K562 (cell line): ENCODE measurements at regions not wholly inside any gene's neighbourhood (a gene's known extent, or its start where the extent isn't known, plus 50 kb on each side); places are given as distances from the start of the nearest gene placed in this dataset.

Experiments used
- ATAC-seq: fragments of 200-7000 bp; cut with Tn5 transposase; 3 replicates; pipeline ENCODE4 v1.9.1; 2020; ENCODE audit warnings: moderate library complexity
- BruUV-seq: library from RNA; stranded (reverse); fragments of 400-500 nt; replicated peaks from 2 replicates; lab custom pipeline; 2021; lab: Mats Ljungman, UMichigan
- CTCF ChIA-PET: fragments of 300-600 bp; formaldehyde crosslinking; extraction: SDS; loops from one replicate; lab custom pipeline; 2021; ENCODE audit warnings: low intra/inter-chr PET ratio; lab: Yijun Ruan, JAX
- POLR2A ChIA-PET: fragments of 300-600, 350-650 bp; sonication (Branson Sonifier 250); formaldehyde crosslinking; extraction: SDS; loops from one replicate; lab custom pipeline; 2021; ENCODE audit warnings: antibody characterized with exemption, inconsistent platforms; lab: Yijun Ruan, JAX
- DNase-seq, 4 experiments: peaks; one replicate each; pipeline versions ENCODE4 v3.0.0 to v3.0.0-alpha.2; 2011 to 2018; ENCODE audit warnings: low spot score in 3 of 4, mixed read lengths in 3 of 4; ENCODE audit errors: extremely low read depth in 1 of 4
- FAIRE-seq: peaks from 2 replicates; lab custom pipeline; 2011; peaks lifted over from hg19 to GRCh38; lab: Jason Lieb, UNC
- H2AFZ ChIP-seq: 2 replicates; pipeline ENCODE4 v1.6.0; 2011; ENCODE audit warnings: low read depth, low read length, control low read depth, inconsistent platforms
- H3K27ac ChIP-seq: fragments of 200-600 bp; 3 replicates; pipeline ENCODE4 v1.8.0; 2011; ENCODE audit warnings: low read depth, mild to moderate bottlenecking, control low read depth, inconsistent platforms, low read length, moderate library complexity, mixed read lengths; ENCODE audit errors: extremely low read depth
- H3K27me3 ChIP-seq, 2 experiments: fragments of 300-600 bp in 1 of 2; 2 replicates in 1 of 2; 3 replicates in 1 of 2; pipeline versions ENCODE4 v1.6.0 to v1.8.0; 2011; ENCODE audit warnings: inconsistent platforms in 2 of 2, low read length in 2 of 2, mild to moderate bottlenecking in 1 of 2, mixed read lengths in 1 of 2, moderate library complexity in 1 of 2; ENCODE audit not compliant: control insufficient read depth in 2 of 2, insufficient read depth in 2 of 2
- H3K36me3 ChIP-seq: fragments of 300-600 bp; 3 replicates; pipeline ENCODE4 v1.8.0; 2011; ENCODE audit warnings: mild to moderate bottlenecking, low read length, inconsistent platforms; ENCODE audit not compliant: control insufficient read depth, insufficient read depth
- H3K4me1 ChIP-seq, 2 experiments: fragments of 200-600 bp in 1 of 2; replicated peaks in 1 of 2; 2 replicates in 1 of 2; 3 replicates in 1 of 2; pipeline versions ENCODE4 v1.5.1 to v1.8.0; 2011; ENCODE audit warnings: inconsistent platforms in 2 of 2, low read length in 2 of 2, mild to moderate bottlenecking in 1 of 2, mixed read lengths in 1 of 2, moderate library complexity in 1 of 2; ENCODE audit not compliant: control insufficient read depth in 2 of 2, insufficient read depth in 2 of 2
- H3K4me2 ChIP-seq: 2 replicates; pipeline ENCODE4 v1.6.1; 2011; ENCODE audit warnings: low read length, control low read depth, inconsistent platforms, mixed read lengths; ENCODE audit not compliant: insufficient read depth
- H3K4me3 ChIP-seq: fragments of 200-600 bp; sonication (generic), shearing (Covaris generic); 2 replicates; pipeline ENCODE4 v1.5.1; 2016; ENCODE audit warnings: control low read depth, inconsistent platforms
- H3K79me2 ChIP-seq: fragments of 200-600 bp; 3 replicates; pipeline ENCODE4 v1.8.0; 2011; ENCODE audit warnings: low read length, inconsistent platforms; ENCODE audit not compliant: control insufficient read depth, insufficient read depth
- H3K9ac ChIP-seq, 2 experiments: 2 replicates each; pipeline versions ENCODE4 v1.6.0 to v1.6.1; 2011; ENCODE audit warnings: low read depth in 2 of 2, low read length in 2 of 2, control low read depth in 1 of 2, inconsistent platforms in 1 of 2, mild to moderate bottlenecking in 1 of 2, mixed read lengths in 1 of 2; ENCODE audit not compliant: insufficient read depth in 1 of 2
- H3K9me1 ChIP-seq: one replicate; pipeline ENCODE4 v1.6.0; 2011; ENCODE audit warnings: inconsistent platforms, mild to moderate bottlenecking, low read length, moderate library complexity; ENCODE audit not compliant: control insufficient read depth, insufficient read depth
- H3K9me3 ChIP-seq: replicated peaks from 2 replicates; pipeline ENCODE4 v1.5.1; 2011; ENCODE audit warnings: low read depth, low read length, inconsistent platforms; ENCODE audit not compliant: control insufficient read depth, insufficient read depth
- H4K20me1 ChIP-seq: replicated peaks from 2 replicates; pipeline ENCODE4 v1.6.1; 2011; ENCODE audit warnings: low read length, inconsistent platforms, mixed read lengths; ENCODE audit not compliant: control insufficient read depth, insufficient read depth
- ARID3B ChIP-seq: fragments of 250-450 bp; sonication (Bioruptor Pico); IDR thresholded peaks from 2 replicates; pipeline ENCODE4 v1.4.0; 2020; ENCODE audit warnings: borderline replicate concordance
- DACH1 ChIP-seq: fragments of 450-650 bp; IDR thresholded peaks from 2 replicates; pipeline ENCODE4 v1.6.1; 2018; ENCODE audit not compliant: partially characterized antibody
- DDX20 ChIP-seq: fragments of 450-650 bp; IDR thresholded peaks from 2 replicates; pipeline ENCODE4 v1.6.1; 2016; ENCODE audit warnings: missing genetic modification characterization, low read depth, mild to moderate bottlenecking, missing compliant biosample characterization, moderate library complexity
- GABPB1 ChIP-seq: sonication (generic); formaldehyde crosslinking; IDR thresholded peaks from 2 replicates; pipeline ENCODE4 v1.8.0; 2022; ENCODE audit warnings: mild to moderate bottlenecking, missing genetic modification reagents
- HNRNPL ChIP-seq: fragments of 200-400 bp; formaldehyde crosslinking; IDR thresholded peaks from 2 replicates; pipeline ENCODE4 v1.6.1; 2017; ENCODE audit warnings: low read depth, mild to moderate bottlenecking, low read length
- PHB ChIP-seq: fragments of 250-450 bp; sonication (Bioruptor Pico); IDR thresholded peaks from 2 replicates; pipeline ENCODE4 v1.5.0; 2021
- SNRNP70 ChIP-seq: fragments of 200-400 bp; formaldehyde crosslinking; optimal IDR thresholded peaks from 2 replicates; pipeline ENCODE3; 2017; ENCODE audit warnings: low read depth, low read length
- SP1 ChIP-seq: sonication (generic); formaldehyde crosslinking; IDR thresholded peaks from 2 replicates; pipeline ENCODE4 v1.8.1; 2022; ENCODE audit warnings: mild to moderate bottlenecking, missing genetic modification reagents
- SPI1 ChIP-seq: IDR thresholded peaks from 2 replicates; pipeline ENCODE4 v1.6.1; 2011; ENCODE audit warnings: low read depth, low read length, control low read depth, borderline replicate concordance
- TARDBP ChIP-seq: fragments of 450-650 bp; IDR thresholded peaks from 2 replicates; pipeline ENCODE4 v1.6.1; 2016
- ZEB2 ChIP-seq: fragments of 450-650 bp; IDR thresholded peaks from 2 replicates; pipeline ENCODE4 v1.6.1; 2016
- ZNF121 ChIP-seq: sonication (generic); formaldehyde crosslinking; conservative IDR thresholded peaks from 2 replicates; pipeline ENCODE4 v1.8.0; 2022; ENCODE audit warnings: missing genetic modification reagents
- ZNF586 ChIP-seq: fragments of 450-650 bp; formaldehyde crosslinking; conservative IDR thresholded peaks from 2 replicates; pipeline ENCODE4 v1.4.0; 2020; ENCODE audit warnings: mild to moderate bottlenecking, moderate library complexity
- WGBS: fragments of 100-300 bp; shearing (Covaris generic); methylation state at CpG from one replicate; pipeline ENCODE4 v1.1.6; 2016; ENCODE audit warnings: low coverage, mixed read lengths; ENCODE audit not compliant: insufficient coverage; ENCODE audit errors: missing lambda C conversion rate; 5-methylcytosine and 5-hydroxymethylcytosine counted together
- in situ Hi-C: fragments of 300-500 bp; cut with MboI; formaldehyde crosslinking; loops from 4 replicates; pipeline ENCODE4 v1.15.0; 2018; ENCODE audit warnings: inconsistent platforms, mixed read lengths
- intact Hi-C: fragments of 100-400 bp; cut with micrococcal nuclease; formaldehyde crosslinking; loops from 2 replicates; pipeline ENCODE4 v1.14.2; 2022
- TF ChIP-seq, protein P1 (sequence below): conservative IDR thresholded peaks from 2 replicates; pipeline ENCODE4 v1.6.1; 2011; ENCODE audit warnings: low read depth, mild to moderate bottlenecking, low read length; ENCODE audit not compliant: control insufficient read depth
- TF ChIP-seq, protein P2 (sequence below): fragments of 250-450 bp; sonication (Bioruptor Pico); IDR thresholded peaks from 2 replicates; pipeline ENCODE4 v1.8.0; 2022; ENCODE audit warnings: moderate library complexity, mild to moderate bottlenecking, inconsistent platforms

- H3K9me3 ChIP-seq: no peaks in the 10 kb centered on the region
- no peak overlapping the region for H3K4me3 ChIP-seq
- DNase-seq: no peak
- TF ChIP-seq, protein P1, sequence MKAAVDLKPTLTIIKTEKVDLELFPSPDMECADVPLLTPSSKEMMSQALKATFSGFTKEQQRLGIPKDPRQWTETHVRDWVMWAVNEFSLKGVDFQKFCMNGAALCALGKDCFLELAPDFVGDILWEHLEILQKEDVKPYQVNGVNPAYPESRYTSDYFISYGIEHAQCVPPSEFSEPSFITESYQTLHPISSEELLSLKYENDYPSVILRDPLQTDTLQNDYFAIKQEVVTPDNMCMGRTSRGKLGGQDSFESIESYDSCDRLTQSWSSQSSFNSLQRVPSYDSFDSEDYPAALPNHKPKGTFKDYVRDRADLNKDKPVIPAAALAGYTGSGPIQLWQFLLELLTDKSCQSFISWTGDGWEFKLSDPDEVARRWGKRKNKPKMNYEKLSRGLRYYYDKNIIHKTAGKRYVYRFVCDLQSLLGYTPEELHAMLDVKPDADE: no peak
- TF ChIP-seq DACH1: peak; percentile 40
- in situ Hi-C loops (no loop called here), intact Hi-C loops (no loop called here)
- H4K20me1 ChIP-seq: no peaks in the 10 kb centered on the region
- H3K27ac ChIP-seq: no peak overlapping the region
- H2AFZ ChIP-seq: no peak overlapping the region
- no peak overlapping the region for H3K4me2 ChIP-seq
- no peaks in the 10 kb centered on the region for H3K36me3 ChIP-seq
- no peaks in the 10 kb centered on the region for H3K79me2 ChIP-seq
- no peaks in the 10 kb centered on the region for H3K4me1 ChIP-seq
- no TSS peak for BruUV-seq
- FAIRE-seq: no peak
- no peaks in the 10 kb centered on the region for H3K27me3 ChIP-seq
- no peak for ATAC-seq
- ChIA-PET POLR2A (no interaction called here), CTCF (no interaction called here)
- 8% methylated on average over 1 of the region's 1 CpG for WGBS
- H3K9me1 ChIP-seq: no peaks in the 10 kb centered on the region
- H3K9ac ChIP-seq: no peak overlapping the region
Observed at GRCh38 chr6:154582696-154583095, 72.2 kb upstream of the CNKSR3 start.

DNA sequence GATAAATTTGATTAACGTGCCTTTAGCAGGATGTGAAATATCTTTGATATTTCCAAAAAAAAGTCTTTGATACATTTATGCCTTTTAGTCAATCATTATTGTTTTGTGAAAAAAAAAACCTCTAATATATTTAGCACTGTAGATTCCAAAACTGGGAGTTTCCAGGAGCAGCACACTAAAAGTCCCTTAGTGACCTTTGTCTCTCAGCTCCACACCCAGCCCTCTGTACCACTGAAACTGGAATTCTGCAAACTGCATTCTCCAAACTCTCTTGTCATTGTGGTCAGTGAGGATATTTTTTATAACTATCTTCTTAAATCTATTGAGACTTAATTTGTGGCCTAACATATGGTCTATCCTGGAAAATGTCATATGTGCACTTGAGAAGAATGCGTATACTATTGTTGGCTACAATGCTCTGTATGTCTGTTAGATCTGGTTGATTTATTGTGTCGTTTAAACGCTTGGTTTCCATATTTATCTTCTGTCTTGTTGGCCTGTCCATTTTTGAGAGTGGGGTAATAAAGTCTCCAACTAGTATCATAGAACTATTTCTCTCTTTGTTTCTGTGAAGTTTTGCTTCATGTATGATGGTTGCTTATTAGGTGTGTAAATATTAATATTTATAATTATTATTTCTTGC is 73.2 kb upstream of the CNKSR3 start:
- H3K9me1 ChIP-seq: no peaks in the 10 kb centered on the region
- no peak overlapping the region for H3K9ac ChIP-seq
- H3K27me3 ChIP-seq: no peaks in the 10 kb centered on the region
- no peak for FAIRE-seq
- intact Hi-C loops: no loop called here
- H3K9me3 ChIP-seq: no peaks in the 10 kb centered on the region
- no peak for ATAC-seq
- no peaks in the 10 kb centered on the region for H3K4me1 ChIP-seq
- no peak overlapping the region for H3K4me3 ChIP-seq
- H3K36me3 ChIP-seq: no peaks in the 10 kb centered on the region
- in situ Hi-C loops: no loop called here
- no peak overlapping the region for H3K4me2 ChIP-seq
- 35% methylated on average over 4 of the region's 4 CpGs for WGBS
- H2AFZ ChIP-seq: no peak overlapping the region
- no peaks in the 10 kb centered on the region for H4K20me1 ChIP-seq
- no TSS peak for BruUV-seq
- no peaks in the 10 kb centered on the region for H3K79me2 ChIP-seq
- ChIA-PET CTCF (no interaction called here), POLR2A (interaction anchor here (0.6 kb wide), 1 partner anchor 55 kb away, joined by 4 read pairs; no protein-coding TSS in a partner anchor)
- DNase-seq: no peak
- H3K27ac ChIP-seq: no peak overlapping the region
- TF ChIP-seq ZNF121 (CRISPR knock-in tag) (no peak), GABPB1 (CRISPR knock-in tag) (no peak), SPI1 (no peak), TARDBP (no peak), SNRNP70 (no peak), DDX20 (tag) (no peak), ZNF586 (no peak), PHB (CRISPR knock-in tag) (no peak), ZEB2 (no peak), SP1 (CRISPR knock-in tag) (no peak), HNRNPL (no peak), ARID3B (CRISPR knock-in tag) (no peak)
- TF ChIP-seq, protein P2, sequence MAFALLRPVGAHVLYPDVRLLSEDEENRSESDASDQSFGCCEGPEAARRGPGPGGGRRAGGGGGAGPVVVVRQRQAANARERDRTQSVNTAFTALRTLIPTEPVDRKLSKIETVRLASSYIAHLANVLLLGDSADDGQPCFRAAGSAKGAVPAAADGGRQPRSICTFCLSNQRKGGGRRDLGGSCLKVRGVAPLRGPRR (CRISPR knock-in tag): no peak
